ENCODE measurements at regions not wholly inside any gene's neighbourhood (a gene's known extent, or its start where the extent isn't known, plus 50 kb on each side); places are given as distances from the start of the nearest gene placed in this dataset.

GRCh38 chr4:128452415-128452814 is 164.8 kb upstream of the PGRMC2 start:
- Mint-ChIP-seq H3K27me3 (peaks cover 6% of the 10 kb centered on the region), H3K27ac (no peak overlapping the region), H3K9me3 (no peaks in the 10 kb centered on the region), H3K4me3 (no peak overlapping the region), H3K36me3 (ENCODE audit: low read depth) (no peaks in the 10 kb centered on the region), H3K4me1 (peaks cover 8% of the 10 kb centered on the region)
- intact Hi-C loops (cut with micrococcal nuclease) = loop anchor here (10.0 kb wide), 2 partner anchors 222 to 258 kb away; no protein-coding TSS in a partner anchor
- POLR2A ChIA-PET = no interaction called here
- no peak for TF ChIP-seq CTCF (IDR thresholded peaks at IDR 0.05)
- CTCF ChIA-PET = interaction anchor here (1.6 kb wide), 1 partner anchor 410 kb away, joined by 5 read pairs; no protein-coding TSS in a partner anchor
- no peak for DNase-seq
- no peak for ATAC-seq (ENCODE audit: low read depth)

GRCh38 chr4:128451270-128451905 is 163.8 kb upstream of the PGRMC2 start:
- H3K4me3 Mint-ChIP-seq = no peak overlapping the region
- no peaks in the 10 kb centered on the region for H3K9me3 Mint-ChIP-seq
- no peak for TF ChIP-seq CTCF (IDR thresholded peaks at IDR 0.05)
- ATAC-seq (ENCODE audit: low read depth) (no peak), DNase-seq (no peak)
- H3K36me3 Mint-ChIP-seq (ENCODE audit: low read depth) = no peaks in the 10 kb centered on the region
- H3K4me1 Mint-ChIP-seq = peaks cover 8% of the 10 kb centered on the region
- peaks cover 6% of the 10 kb centered on the region for H3K27me3 Mint-ChIP-seq
- ChIA-PET POLR2A (no interaction called here), CTCF (no interaction called here)
- intact Hi-C loops (cut with micrococcal nuclease) = loop anchor here (10.0 kb wide), 2 partner anchors 223 to 257 kb away; no protein-coding TSS in a partner anchor
- no peak overlapping the region for H3K27ac Mint-ChIP-seq

- CTCF ChIA-PET = no interaction called here
- H3K9me3 Mint-ChIP-seq = peaks cover under 1% of the 10 kb centered on the region
- POLR2A ChIA-PET = no interaction called here
- no peak overlapping the region for H3K27ac Mint-ChIP-seq
- H3K36me3 Mint-ChIP-seq (ENCODE audit: low read depth) = no peaks in the 10 kb centered on the region
- DNase-seq (no peak), ATAC-seq (ENCODE audit: low read depth) (no peak)
- peaks cover 8% of the 10 kb centered on the region for H3K4me1 Mint-ChIP-seq
- H3K27me3 Mint-ChIP-seq = peaks cover 6% of the 10 kb centered on the region
- intact Hi-C loops (cut with micrococcal nuclease) = loop anchor here (10.0 kb wide), 2 partner anchors 224 to 256 kb away; no protein-coding TSS in a partner anchor
- H3K4me3 Mint-ChIP-seq = no peak overlapping the region
- TF ChIP-seq CTCF (IDR thresholded peaks at IDR 0.05) = no peak
Measured at GRCh38 chr4:128450326-128451120, 162.9 kb upstream of the PGRMC2 start.

GRCh38 chr4:128449251-128449650 is 161.6 kb upstream of the PGRMC2 start:
- peaks cover 2% of the 10 kb centered on the region for H3K4me1 Mint-ChIP-seq
- no peak overlapping the region for H3K4me3 Mint-ChIP-seq
- ChIA-PET CTCF (no interaction called here), POLR2A (no interaction called here)
- intact Hi-C loops (cut with micrococcal nuclease) = no loop called here
- ATAC-seq (ENCODE audit: low read depth) (no peak), DNase-seq (no peak)
- H3K9me3 Mint-ChIP-seq = peaks cover 9% of the 10 kb centered on the region
- peaks cover 7% of the 10 kb centered on the region for H3K36me3 Mint-ChIP-seq (ENCODE audit: low read depth)
- TF ChIP-seq CTCF (IDR thresholded peaks at IDR 0.05) = no peak
- no peak overlapping the region for H3K27ac Mint-ChIP-seq
- peaks cover 2% of the 10 kb centered on the region for H3K27me3 Mint-ChIP-seq

- Mint-ChIP-seq H3K9me3 (peaks cover 27% of the 10 kb centered on the region), H3K4me3 (no peak overlapping the region), H3K4me1 (no peaks in the 10 kb centered on the region), H3K27ac (no peak overlapping the region), H3K36me3 (ENCODE audit: low read depth) (peaks cover 11% of the 10 kb centered on the region), H3K27me3 (no peaks in the 10 kb centered on the region)
- intact Hi-C loops (cut with micrococcal nuclease) = no loop called here
- ChIA-PET POLR2A (no interaction called here), CTCF (no interaction called here)
- ATAC-seq (ENCODE audit: low read depth) = no peak
- no peak for TF ChIP-seq CTCF (IDR thresholded peaks at IDR 0.05)
- no peak for DNase-seq
Measured at GRCh38 chr4:128444544-128445302, 157.1 kb upstream of the PGRMC2 start.

Data from activated B cell treated with CpG ODN at 0.5 μM for 24 hours (primary cell).